ENCODE measurements at regions not wholly inside any gene's neighbourhood (a gene's known extent, or its start where the extent isn't known, plus 50 kb on each side); places are given as distances from the start of the nearest gene placed in this dataset.

DNA sequence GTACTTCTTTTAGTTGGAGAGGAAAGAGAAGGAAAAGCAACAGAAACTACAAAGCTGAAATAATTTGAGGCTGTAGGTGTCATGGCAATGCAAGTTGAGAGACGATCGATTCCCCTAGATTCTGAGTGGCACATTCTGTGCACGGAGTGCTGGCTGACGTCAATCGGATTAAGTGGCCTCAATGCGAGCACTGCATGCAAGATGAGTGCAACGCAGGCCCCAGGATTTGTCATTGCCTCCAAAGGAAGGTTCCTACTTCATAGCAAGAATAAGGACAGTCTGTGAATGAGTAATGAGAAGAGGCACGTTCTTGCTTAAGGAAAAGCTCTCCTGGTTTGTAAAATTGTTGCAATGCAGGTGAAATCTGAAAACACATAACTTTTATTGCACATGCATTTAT, 892.4 kb downstream of the KCNA4 start:
- Histone ChIP-seq H3K9me3 (ENCODE audit: control insufficient read depth in 2 of 2, insufficient read depth in 1 of 2, low read depth in 1 of 2, low read length in 1 of 2) (no peaks in the 10 kb centered on the region), H3K27ac (ENCODE audit: low read depth in 2 of 2, low read length in 1 of 2) (no peak overlapping the region), H3K36me3 (ENCODE audit: control insufficient read depth in 2 of 2, insufficient read depth in 2 of 2, low read length in 1 of 2) (no peaks in the 10 kb centered on the region), H3K27me3 (ENCODE audit: control insufficient read depth in 1 of 2, insufficient read depth in 2 of 2, low read length in 2 of 2) (no peaks in the 10 kb centered on the region), H3K4me3 (ENCODE audit: low read depth in 1 of 2, low read length in 2 of 2) (no peak overlapping the region), H3K4me1 (ENCODE audit: control insufficient read depth in 2 of 2, insufficient read depth in 2 of 2, low read length in 1 of 2) (no peaks in the 10 kb centered on the region)
- 86 to 87% methylated on average over 8 of the region's 8 CpGs for WGBS, 2 donors

DNA sequence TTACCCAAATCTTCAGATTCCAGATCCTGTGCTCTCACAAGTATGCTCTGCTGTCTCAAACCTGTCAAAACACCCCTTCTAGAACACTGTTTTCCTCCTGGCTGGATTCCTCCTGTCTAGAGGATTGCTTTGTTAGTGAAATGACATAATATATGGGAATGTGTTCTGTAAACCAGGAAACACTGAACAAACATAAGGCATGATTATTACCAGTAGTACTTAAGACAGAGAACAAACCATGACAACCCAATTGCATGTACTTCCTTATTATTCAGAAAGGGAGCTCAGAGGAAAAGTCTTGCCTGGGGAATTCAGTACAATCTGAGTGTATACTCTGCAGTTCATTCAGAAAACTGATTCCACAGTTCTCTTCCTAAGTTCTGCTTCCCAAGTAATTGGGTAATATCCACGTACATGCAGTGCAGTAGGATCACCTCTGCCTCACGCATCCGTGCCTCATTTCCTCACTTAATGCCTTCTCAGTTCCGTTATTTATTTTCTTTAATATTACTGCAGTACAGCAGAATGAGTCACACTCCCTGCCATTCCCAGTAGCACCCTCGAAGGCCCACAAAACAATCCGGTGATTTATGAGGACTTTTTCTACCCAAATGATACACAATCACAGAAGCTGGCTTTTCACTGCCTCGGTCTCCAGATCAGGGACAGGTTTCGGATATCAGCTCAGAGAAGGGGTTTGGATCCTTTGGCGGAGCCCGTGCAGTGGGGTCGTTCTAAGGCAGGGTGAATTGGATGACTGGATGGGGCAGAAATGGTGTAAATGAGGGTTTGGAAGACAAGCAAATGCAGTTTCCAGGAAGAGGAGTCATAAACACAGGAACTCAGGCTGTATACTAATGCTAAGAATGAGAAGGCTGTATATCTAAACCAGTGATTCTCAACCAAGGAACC, 896.9 kb downstream of the KCNA4 start:
- Histone ChIP-seq H3K9me3 (ENCODE audit: control insufficient read depth in 2 of 2, insufficient read depth in 1 of 2, low read depth in 1 of 2, low read length in 1 of 2) (no peaks in the 10 kb centered on the region), H3K4me1 (ENCODE audit: control insufficient read depth in 2 of 2, insufficient read depth in 2 of 2, low read length in 1 of 2) (no peaks in the 10 kb centered on the region), H3K4me3 (ENCODE audit: low read depth in 1 of 2, low read length in 2 of 2) (no peak overlapping the region), H3K27ac (ENCODE audit: low read depth in 2 of 2, low read length in 1 of 2) (no peak overlapping the region), H3K27me3 (ENCODE audit: control insufficient read depth in 1 of 2, insufficient read depth in 2 of 2, low read length in 2 of 2) (no peaks in the 10 kb centered on the region), H3K36me3 (ENCODE audit: control insufficient read depth in 2 of 2, insufficient read depth in 2 of 2, low read length in 1 of 2) (no peaks in the 10 kb centered on the region)
- WGBS, 2 donors = 36 to 38% methylated on average over 11 of the region's 11 CpGs

DNA sequence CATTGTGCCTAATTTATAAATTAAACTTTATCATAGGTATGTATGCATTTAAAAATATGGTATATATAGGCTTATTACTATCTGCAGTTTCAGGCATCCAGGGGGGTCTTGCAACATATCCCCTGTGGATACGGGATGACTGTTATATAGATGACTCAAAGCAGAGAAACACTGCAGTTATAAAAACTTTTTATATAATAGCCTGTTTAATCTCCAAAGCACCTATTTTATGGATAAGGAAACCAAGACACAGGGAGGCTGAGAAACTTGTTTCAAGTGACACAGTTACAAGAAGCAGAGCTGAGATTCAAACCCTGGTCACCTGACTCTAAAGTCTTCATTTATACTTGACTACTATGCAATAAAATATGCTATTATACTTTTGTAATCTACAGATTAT, 897.7 kb downstream of the KCNA4 start:
- no peaks in the 10 kb centered on the region for H3K27me3 ChIP-seq (ENCODE audit: control insufficient read depth in 1 of 2, insufficient read depth in 2 of 2, low read length in 2 of 2)
- WGBS, 2 donors = 64 to 85% methylated on average over 1 of the region's 1 CpG
- no peaks in the 10 kb centered on the region for H3K4me1 ChIP-seq (ENCODE audit: control insufficient read depth in 2 of 2, insufficient read depth in 2 of 2, low read length in 1 of 2)
- H3K36me3 ChIP-seq (ENCODE audit: control insufficient read depth in 2 of 2, insufficient read depth in 2 of 2, low read length in 1 of 2) = no peaks in the 10 kb centered on the region
- no peaks in the 10 kb centered on the region for H3K9me3 ChIP-seq (ENCODE audit: control insufficient read depth in 2 of 2, insufficient read depth in 1 of 2, low read depth in 1 of 2, low read length in 1 of 2)
- H3K27ac ChIP-seq (ENCODE audit: low read depth in 2 of 2, low read length in 1 of 2) = no peak overlapping the region
- no peak overlapping the region for H3K4me3 ChIP-seq (ENCODE audit: low read depth in 1 of 2, low read length in 2 of 2)

DNA sequence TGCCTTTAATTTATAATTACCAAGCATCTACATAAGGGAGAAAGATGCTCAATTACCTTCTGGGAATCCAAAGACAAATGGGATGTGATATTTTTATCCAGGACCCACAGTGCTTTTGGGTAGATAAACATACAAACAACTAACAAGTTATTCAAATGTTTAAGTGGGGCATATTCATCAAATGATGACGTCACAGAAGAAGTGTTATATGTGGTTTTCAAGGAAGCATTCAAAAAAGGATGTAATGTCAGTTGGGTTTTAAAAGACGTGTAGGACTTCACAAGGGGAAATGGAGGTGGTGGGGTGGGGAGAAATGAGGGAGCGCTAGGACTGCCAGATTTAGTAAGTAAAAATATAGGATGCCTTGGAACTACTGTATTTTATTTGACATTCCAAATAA, 915.9 kb downstream of the KCNA4 start:
- no peaks in the 10 kb centered on the region for H3K4me1 ChIP-seq (ENCODE audit: control insufficient read depth in 2 of 2, insufficient read depth in 2 of 2, low read length in 1 of 2)
- no peak overlapping the region for H3K4me3 ChIP-seq (ENCODE audit: low read depth in 1 of 2, low read length in 2 of 2)
- H3K27me3 ChIP-seq (ENCODE audit: control insufficient read depth in 1 of 2, insufficient read depth in 2 of 2, low read length in 2 of 2) = no peaks in the 10 kb centered on the region
- 58 to 76% methylated on average over 3 of the region's 3 CpGs for WGBS, 2 donors
- H3K9me3 ChIP-seq (ENCODE audit: control insufficient read depth in 2 of 2, insufficient read depth in 1 of 2, low read depth in 1 of 2, low read length in 1 of 2) = no peaks in the 10 kb centered on the region
- H3K27ac ChIP-seq (ENCODE audit: low read depth in 2 of 2, low read length in 1 of 2) = no peak overlapping the region
- no peaks in the 10 kb centered on the region for H3K36me3 ChIP-seq (ENCODE audit: control insufficient read depth in 2 of 2, insufficient read depth in 2 of 2, low read length in 1 of 2)

DNA sequence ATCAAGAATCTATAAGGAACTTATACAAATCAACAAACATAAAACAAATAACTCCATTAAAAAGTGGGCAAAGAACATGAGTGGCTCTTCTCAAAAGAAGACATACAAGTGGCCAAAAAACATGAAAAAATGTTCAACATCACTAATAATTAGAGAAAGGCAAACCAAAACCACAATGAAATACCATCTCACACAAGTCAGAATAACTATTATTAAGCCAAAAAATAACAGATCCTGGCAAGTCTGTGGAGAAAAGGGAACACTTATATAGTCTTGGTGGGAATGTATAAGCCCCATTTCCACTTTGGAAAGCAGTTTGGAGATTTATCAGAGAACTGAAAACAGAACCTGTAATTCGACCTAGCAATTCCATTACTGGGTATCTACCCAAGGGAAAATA, 921.0 kb downstream of the KCNA4 start:
- Histone ChIP-seq H3K9me3 (ENCODE audit: control insufficient read depth in 2 of 2, insufficient read depth in 1 of 2, low read depth in 1 of 2, low read length in 1 of 2) (no peaks in the 10 kb centered on the region), H3K27me3 (ENCODE audit: control insufficient read depth in 1 of 2, insufficient read depth in 2 of 2, low read length in 2 of 2) (no peaks in the 10 kb centered on the region), H3K4me3 (ENCODE audit: low read depth in 1 of 2, low read length in 2 of 2) (no peak overlapping the region), H3K27ac (ENCODE audit: low read depth in 2 of 2, low read length in 1 of 2) (no peak overlapping the region), H3K36me3 (ENCODE audit: control insufficient read depth in 2 of 2, insufficient read depth in 2 of 2, low read length in 1 of 2) (no peaks in the 10 kb centered on the region), H3K4me1 (ENCODE audit: control insufficient read depth in 2 of 2, insufficient read depth in 2 of 2, low read length in 1 of 2) (no peaks in the 10 kb centered on the region)
- WGBS, 2 donors = 89 to 90% methylated on average over 1 of the region's 1 CpG

DNA sequence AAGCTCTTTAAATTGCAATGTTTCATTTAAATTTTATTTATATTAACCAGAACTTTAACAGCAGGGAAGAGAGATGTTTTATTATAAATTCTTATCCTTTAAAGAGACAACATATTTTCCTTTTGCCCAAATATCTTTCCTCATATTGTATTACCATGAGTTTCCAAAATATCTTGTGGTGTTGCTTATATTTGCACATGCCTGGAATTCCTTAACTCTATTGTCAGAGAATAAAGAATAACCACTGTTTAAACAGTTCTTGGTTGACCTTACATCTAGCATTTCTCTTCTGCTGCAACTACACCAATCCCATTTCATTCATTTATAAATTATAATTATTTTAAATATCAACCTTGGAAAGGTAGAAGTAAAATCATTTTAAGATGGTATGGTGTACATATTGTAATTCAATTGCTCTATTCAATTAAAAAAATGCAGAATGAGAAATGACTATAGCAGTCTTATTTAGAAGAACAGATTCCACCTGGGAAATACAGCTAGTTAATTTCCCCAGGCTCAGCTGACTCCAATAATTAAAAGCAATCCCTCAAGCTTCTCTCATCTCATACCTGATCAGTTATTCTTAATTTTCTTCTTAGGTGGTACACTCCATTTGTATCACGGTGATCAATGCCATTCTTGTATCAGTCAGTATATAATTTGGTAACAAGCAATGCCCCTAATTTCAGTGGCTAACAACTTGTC, 923.3 kb downstream of the KCNA4 start:
- Histone ChIP-seq H3K4me3 (ENCODE audit: low read depth in 1 of 2, low read length in 2 of 2) (no peak overlapping the region), H3K4me1 (ENCODE audit: control insufficient read depth in 2 of 2, insufficient read depth in 2 of 2, low read length in 1 of 2) (no peaks in the 10 kb centered on the region), H3K27ac (ENCODE audit: low read depth in 2 of 2, low read length in 1 of 2) (no peak overlapping the region), H3K9me3 (ENCODE audit: control insufficient read depth in 2 of 2, insufficient read depth in 1 of 2, low read depth in 1 of 2, low read length in 1 of 2) (no peaks in the 10 kb centered on the region), H3K27me3 (ENCODE audit: control insufficient read depth in 1 of 2, insufficient read depth in 2 of 2, low read length in 2 of 2) (no peaks in the 10 kb centered on the region), H3K36me3 (ENCODE audit: control insufficient read depth in 2 of 2, insufficient read depth in 2 of 2, low read length in 1 of 2) (no peaks in the 10 kb centered on the region)
- 92 to 94% methylated on average over 1 of the region's 1 CpG for WGBS, 2 donors

DNA sequence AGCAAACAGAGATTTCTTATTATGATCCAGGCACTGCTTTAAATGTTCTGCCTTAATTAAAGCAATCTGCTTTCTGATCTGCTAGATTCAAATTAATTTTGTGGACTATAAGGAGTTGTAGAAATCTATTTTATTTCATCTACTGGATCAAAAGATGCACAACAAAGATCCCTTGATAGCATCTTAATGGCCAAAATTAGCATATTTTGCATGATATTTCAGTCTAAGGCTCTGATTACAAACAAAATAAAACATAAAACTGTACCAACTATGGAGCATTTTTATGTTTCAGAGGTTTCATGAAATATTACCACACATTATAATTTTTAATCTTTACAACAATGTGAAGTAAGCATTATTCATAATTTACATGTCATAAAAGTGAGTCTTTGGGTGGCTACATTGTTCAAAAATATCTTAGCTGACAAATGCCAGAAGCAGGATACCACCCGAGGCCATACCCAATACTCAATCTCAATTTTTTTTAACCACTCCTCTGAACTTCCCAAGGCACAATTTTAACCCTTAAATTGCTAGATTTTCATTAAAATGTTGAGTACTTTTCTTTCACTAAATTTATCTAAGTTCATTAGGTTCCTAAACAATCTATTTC, 929.5 kb downstream of the KCNA4 start:
- 5 to 9% methylated on average over 1 of the region's 1 CpG for WGBS, 2 donors
- no peak overlapping the region for H3K4me3 ChIP-seq (ENCODE audit: low read depth in 1 of 2, low read length in 2 of 2)

DNA sequence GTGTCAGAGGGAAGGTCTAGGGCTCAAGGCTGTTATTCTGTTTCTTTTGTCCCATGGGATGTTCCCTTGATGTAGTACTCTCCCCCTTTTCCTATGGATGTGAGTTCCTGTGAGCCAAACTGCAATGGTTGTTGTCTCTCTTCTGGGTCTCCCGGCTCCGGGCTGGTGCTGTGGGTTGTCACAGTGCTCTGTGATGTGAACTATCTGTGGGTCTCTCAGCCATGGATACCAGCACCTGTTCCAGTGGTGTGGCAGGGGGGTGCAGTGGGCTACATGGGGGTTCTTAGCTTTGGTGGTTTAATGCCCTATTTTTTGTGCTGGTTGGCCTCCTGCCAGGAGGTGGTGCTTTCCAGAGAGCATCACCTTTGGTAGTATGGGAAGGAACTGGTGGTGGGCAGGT, 941.1 kb downstream of the KCNA4 start:
- WGBS, 2 donors = 94 to 99% methylated on average over 2 of the region's 2 CpGs
- H3K27me3 ChIP-seq (ENCODE audit: control insufficient read depth in 1 of 2, insufficient read depth in 2 of 2, low read length in 2 of 2) = no peaks in the 10 kb centered on the region
- peaks cover 2 to 3% of the 10 kb centered on the region in 2 donors for H3K9me3 ChIP-seq (ENCODE audit: control insufficient read depth in 2 of 2, insufficient read depth in 1 of 2, low read depth in 1 of 2, low read length in 1 of 2)
- no peaks in the 10 kb centered on the region for H3K4me1 ChIP-seq (ENCODE audit: control insufficient read depth in 2 of 2, insufficient read depth in 2 of 2, low read length in 1 of 2)
- no peak overlapping the region for H3K27ac ChIP-seq (ENCODE audit: low read depth in 2 of 2, low read length in 1 of 2)
- H3K4me3 ChIP-seq (ENCODE audit: low read depth in 1 of 2, low read length in 2 of 2) = no peak overlapping the region
- H3K36me3 ChIP-seq (ENCODE audit: control insufficient read depth in 2 of 2, insufficient read depth in 2 of 2, low read length in 1 of 2) = no peaks in the 10 kb centered on the region

More for the DNA sequence above, 929.5 kb downstream of the KCNA4 start:
- Histone ChIP-seq H3K27me3 (ENCODE audit: control insufficient read depth in 1 of 2, insufficient read depth in 2 of 2, low read length in 2 of 2) (no peaks in the 10 kb centered on the region), H3K27ac (ENCODE audit: low read depth in 2 of 2, low read length in 1 of 2) (no peak overlapping the region), H3K9me3 (ENCODE audit: control insufficient read depth in 2 of 2, insufficient read depth in 1 of 2, low read depth in 1 of 2, low read length in 1 of 2) (peaks cover 0 to 2% of the 10 kb centered on the region in 2 donors), H3K4me1 (ENCODE audit: control insufficient read depth in 2 of 2, insufficient read depth in 2 of 2, low read length in 1 of 2) (no peaks in the 10 kb centered on the region), H3K36me3 (ENCODE audit: control insufficient read depth in 2 of 2, insufficient read depth in 2 of 2, low read length in 1 of 2) (no peaks in the 10 kb centered on the region)

DNA sequence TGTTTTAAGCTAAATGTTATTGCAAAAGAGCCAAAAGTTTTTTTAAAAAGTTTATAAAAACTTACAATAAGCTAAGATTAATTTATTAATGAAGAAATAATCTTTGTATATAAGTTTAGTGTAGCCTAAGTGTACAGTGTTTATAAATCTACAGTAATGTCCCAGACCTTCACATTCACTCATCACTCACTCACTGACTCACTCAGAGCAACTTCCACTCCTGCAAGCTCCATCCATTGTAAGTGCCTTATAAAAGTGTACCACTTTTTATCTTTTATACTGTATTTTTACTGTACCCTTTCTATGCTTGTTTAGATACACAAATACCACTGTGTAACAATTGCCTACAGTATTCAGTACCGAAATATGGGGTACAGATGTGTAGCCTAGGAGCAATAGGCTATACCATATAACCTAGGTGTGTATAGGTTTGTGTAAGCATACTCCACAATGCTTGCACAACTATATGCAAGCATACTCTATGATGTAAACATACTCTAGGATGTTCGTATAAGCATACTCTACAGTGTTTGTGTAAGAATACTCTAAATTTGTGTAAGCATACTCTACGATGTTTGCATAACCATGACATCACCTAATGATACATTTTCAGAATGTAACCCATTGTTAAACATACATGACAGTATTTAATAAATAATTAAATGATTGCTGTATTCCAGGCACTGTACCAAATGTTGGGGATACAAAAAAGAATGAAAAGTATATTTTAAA, 953.0 kb downstream of the KCNA4 start:
- 58 to 62% methylated on average over 3 of the region's 3 CpGs for WGBS, 2 donors
- no peaks in the 10 kb centered on the region for H3K36me3 ChIP-seq (ENCODE audit: control insufficient read depth in 2 of 2, insufficient read depth in 2 of 2, low read length in 1 of 2)

More for the DNA sequence above, 953.0 kb downstream of the KCNA4 start:
- H3K4me1 ChIP-seq (ENCODE audit: control insufficient read depth in 2 of 2, insufficient read depth in 2 of 2, low read length in 1 of 2) = no peaks in the 10 kb centered on the region
- H3K27me3 ChIP-seq (ENCODE audit: control insufficient read depth in 1 of 2, insufficient read depth in 2 of 2, low read length in 2 of 2) = no peaks in the 10 kb centered on the region
- no peak overlapping the region for H3K27ac ChIP-seq (ENCODE audit: low read depth in 2 of 2, low read length in 1 of 2)
- H3K4me3 ChIP-seq (ENCODE audit: low read depth in 1 of 2, low read length in 2 of 2) = no peak overlapping the region
- no peaks in the 10 kb centered on the region for H3K9me3 ChIP-seq (ENCODE audit: control insufficient read depth in 2 of 2, insufficient read depth in 1 of 2, low read depth in 1 of 2, low read length in 1 of 2)

All from esophagus (tissue), 2 donors.